ENCODE measurements at regions not wholly inside any gene's neighbourhood (a gene's known extent, or its start where the extent isn't known, plus 50 kb on each side); places are given as distances from the start of the nearest gene placed in this dataset.

DNA sequence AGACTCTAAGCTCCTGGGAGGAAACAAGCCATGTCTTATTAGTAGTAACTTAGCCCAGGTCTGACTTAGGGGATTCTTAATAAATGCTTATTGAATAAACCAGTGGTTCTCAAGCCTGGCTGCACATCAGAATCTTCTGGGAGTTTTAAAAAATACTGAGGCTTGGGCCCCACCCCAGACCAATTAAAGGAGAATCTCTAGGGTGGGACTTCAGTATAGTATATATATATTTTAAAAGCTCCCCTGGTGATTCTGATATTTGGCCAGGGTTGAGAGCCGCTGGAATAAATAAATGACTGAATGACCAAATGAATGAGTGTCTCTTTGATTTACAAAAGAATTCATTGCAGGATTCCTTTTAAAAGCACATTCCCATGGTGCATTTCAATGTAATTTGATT lies 151.5 kb upstream of the GSC start:
- Histone ChIP-seq H3K4me3 (no peak overlapping the region), H3K36me3 (ENCODE audit: insufficient read depth) (no peaks in the 10 kb centered on the region), H3K9me2 (ENCODE audit: insufficient read depth) (no peaks in the 10 kb centered on the region), H3K4me2 (no peak overlapping the region), H3F3A (replicated peaks; ENCODE audit: low read depth) (no peaks in the 10 kb centered on the region), H4K20me1 (replicated peaks; ENCODE audit: insufficient read depth) (no peaks in the 10 kb centered on the region), H3K79me2 (replicated peaks; ENCODE audit: insufficient read depth) (no peaks in the 10 kb centered on the region), H3K27me3 (ENCODE audit: insufficient read depth) (no peaks in the 10 kb centered on the region), H3K27ac (ENCODE audit: low read depth) (no peak overlapping the region), H3K4me1 (ENCODE audit: insufficient read depth) (no peaks in the 10 kb centered on the region), H2AFZ (no peak overlapping the region)
- H3K4me1 Mint-ChIP-seq, result no peaks in the 10 kb centered on the region
- H3K4me3 Mint-ChIP-seq, result no peak overlapping the region
- ATAC-seq (no peak), DNase-seq (ENCODE audit: low spot score) (no peak)
- H3K27ac Mint-ChIP-seq, result no peak overlapping the region
- no peaks in the 10 kb centered on the region for H3K9me3 Mint-ChIP-seq
- no peaks in the 10 kb centered on the region for H3K36me3 Mint-ChIP-seq (ENCODE audit: low read depth)
- peaks cover 2% of the 10 kb centered on the region for H3K27me3 Mint-ChIP-seq (ENCODE audit: insufficient read depth, low read depth, poor library complexity)
- no peak for TF ChIP-seq POLR2AphosphoS5 (IDR thresholded peaks at IDR 0.05; ENCODE audit: low read depth)
- TF ChIP-seq, protein P1, sequence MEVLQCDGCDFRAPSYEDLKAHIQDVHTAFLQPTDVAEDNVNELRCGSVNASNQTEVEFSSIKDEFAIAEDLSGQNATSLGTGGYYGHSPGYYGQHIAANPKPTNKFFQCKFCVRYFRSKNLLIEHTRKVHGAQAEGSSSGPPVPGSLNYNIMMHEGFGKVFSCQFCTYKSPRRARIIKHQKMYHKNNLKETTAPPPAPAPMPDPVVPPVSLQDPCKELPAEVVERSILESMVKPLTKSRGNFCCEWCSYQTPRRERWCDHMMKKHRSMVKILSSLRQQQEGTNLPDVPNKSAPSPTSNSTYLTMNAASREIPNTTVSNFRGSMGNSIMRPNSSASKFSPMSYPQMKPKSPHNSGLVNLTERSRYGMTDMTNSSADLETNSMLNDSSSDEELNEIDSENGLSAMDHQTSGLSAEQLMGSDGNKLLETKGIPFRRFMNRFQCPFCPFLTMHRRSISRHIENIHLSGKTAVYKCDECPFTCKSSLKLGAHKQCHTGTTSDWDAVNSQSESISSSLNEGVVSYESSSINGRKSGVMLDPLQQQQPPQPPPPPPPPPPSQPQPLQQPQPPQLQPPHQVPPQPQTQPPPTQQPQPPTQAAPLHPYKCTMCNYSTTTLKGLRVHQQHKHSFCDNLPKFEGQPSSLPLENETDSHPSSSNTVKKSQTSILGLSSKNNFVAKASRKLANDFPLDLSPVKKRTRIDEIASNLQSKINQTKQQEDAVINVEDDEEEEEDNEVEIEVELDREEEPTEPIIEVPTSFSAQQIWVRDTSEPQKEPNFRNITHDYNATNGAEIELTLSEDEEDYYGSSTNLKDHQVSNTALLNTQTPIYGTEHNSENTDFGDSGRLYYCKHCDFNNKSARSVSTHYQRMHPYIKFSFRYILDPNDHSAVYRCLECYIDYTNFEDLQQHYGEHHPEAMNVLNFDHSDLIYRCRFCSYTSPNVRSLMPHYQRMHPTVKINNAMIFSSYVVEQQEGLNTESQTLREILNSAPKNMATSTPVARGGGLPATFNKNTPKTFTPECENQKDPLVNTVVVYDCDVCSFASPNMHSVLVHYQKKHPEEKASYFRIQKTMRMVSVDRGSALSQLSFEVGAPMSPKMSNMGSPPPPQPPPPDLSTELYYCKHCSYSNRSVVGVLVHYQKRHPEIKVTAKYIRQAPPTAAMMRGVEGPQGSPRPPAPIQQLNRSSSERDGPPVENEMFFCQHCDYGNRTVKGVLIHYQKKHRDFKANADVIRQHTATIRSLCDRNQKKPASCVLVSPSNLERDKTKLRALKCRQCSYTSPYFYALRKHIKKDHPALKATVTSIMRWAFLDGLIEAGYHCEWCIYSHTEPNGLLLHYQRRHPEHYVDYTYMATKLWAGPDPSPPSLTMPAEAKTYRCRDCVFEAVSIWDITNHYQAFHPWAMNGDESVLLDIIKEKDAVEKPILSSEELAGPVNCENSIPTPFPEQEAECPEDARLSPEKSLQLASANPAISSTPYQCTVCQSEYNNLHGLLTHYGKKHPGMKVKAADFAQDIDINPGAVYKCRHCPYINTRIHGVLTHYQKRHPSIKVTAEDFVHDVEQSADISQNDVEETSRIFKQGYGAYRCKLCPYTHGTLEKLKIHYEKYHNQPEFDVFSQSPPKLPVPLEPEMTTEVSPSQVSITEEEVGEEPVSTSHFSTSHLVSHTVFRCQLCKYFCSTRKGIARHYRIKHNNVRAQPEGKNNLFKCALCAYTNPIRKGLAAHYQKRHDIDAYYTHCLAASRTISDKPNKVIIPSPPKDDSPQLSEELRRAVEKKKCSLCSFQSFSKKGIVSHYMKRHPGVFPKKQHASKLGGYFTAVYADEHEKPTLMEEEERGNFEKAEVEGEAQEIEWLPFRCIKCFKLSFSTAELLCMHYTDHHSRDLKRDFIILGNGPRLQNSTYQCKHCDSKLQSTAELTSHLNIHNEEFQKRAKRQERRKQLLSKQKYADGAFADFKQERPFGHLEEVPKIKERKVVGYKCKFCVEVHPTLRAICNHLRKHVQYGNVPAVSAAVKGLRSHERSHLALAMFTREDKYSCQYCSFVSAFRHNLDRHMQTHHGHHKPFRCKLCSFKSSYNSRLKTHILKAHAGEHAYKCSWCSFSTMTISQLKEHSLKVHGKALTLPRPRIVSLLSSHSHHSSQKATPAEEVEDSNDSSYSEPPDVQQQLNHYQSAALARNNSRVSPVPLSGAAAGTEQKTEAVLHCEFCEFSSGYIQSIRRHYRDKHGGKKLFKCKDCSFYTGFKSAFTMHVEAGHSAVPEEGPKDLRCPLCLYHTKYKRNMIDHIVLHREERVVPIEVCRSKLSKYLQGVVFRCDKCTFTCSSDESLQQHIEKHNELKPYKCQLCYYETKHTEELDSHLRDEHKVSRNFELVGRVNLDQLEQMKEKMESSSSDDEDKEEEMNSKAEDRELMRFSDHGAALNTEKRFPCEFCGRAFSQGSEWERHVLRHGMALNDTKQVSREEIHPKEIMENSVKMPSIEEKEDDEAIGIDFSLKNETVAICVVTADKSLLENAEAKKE (CRISPR knock-in tag; IDR thresholded peaks at IDR 0.05), result no peak

DNA sequence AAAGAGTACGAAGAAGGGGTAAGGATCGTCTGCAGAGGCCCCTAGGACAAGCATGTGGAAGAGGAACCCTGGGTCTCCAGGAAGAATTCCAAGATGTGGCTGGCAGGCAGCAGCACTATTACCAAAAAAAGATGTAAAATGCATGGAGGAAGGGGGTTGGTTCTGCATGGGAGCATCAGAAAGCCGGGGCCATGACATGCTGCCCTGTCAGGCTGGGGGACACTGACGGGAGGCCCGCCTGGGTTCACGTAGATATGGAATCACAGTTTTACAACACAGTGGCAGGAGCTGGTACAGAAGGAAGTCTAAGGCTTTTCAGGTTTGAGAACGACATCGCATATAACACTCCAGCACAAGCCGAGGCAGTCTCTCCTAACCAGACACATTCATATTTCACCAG lies 150.0 kb upstream of the GSC start:
- no peaks in the 10 kb centered on the region for H3K27me3 ChIP-seq (ENCODE audit: insufficient read depth)

More for the DNA sequence above, 150.0 kb upstream of the GSC start:
- Mint-ChIP-seq H3K27me3 (ENCODE audit: insufficient read depth, low read depth, poor library complexity) (peaks cover 2% of the 10 kb centered on the region), H3K27ac (no peak overlapping the region), H3K9me3 (no peaks in the 10 kb centered on the region), H3K4me1 (no peaks in the 10 kb centered on the region), H3K4me3 (no peak overlapping the region), H3K36me3 (ENCODE audit: low read depth) (no peaks in the 10 kb centered on the region)
- no peaks in the 10 kb centered on the region for H3K36me3 ChIP-seq (ENCODE audit: insufficient read depth)
- TF ChIP-seq ZNF114 (CRISPR knock-in tag; IDR thresholded peaks at IDR 0.05) (no peak), POLR2AphosphoS5 (IDR thresholded peaks at IDR 0.05; ENCODE audit: low read depth) (no peak), CREB1 (CRISPR knock-in tag; IDR thresholded peaks at IDR 0.05; ENCODE audit: low read depth) (no peak)
- TF ChIP-seq, protein P2, sequence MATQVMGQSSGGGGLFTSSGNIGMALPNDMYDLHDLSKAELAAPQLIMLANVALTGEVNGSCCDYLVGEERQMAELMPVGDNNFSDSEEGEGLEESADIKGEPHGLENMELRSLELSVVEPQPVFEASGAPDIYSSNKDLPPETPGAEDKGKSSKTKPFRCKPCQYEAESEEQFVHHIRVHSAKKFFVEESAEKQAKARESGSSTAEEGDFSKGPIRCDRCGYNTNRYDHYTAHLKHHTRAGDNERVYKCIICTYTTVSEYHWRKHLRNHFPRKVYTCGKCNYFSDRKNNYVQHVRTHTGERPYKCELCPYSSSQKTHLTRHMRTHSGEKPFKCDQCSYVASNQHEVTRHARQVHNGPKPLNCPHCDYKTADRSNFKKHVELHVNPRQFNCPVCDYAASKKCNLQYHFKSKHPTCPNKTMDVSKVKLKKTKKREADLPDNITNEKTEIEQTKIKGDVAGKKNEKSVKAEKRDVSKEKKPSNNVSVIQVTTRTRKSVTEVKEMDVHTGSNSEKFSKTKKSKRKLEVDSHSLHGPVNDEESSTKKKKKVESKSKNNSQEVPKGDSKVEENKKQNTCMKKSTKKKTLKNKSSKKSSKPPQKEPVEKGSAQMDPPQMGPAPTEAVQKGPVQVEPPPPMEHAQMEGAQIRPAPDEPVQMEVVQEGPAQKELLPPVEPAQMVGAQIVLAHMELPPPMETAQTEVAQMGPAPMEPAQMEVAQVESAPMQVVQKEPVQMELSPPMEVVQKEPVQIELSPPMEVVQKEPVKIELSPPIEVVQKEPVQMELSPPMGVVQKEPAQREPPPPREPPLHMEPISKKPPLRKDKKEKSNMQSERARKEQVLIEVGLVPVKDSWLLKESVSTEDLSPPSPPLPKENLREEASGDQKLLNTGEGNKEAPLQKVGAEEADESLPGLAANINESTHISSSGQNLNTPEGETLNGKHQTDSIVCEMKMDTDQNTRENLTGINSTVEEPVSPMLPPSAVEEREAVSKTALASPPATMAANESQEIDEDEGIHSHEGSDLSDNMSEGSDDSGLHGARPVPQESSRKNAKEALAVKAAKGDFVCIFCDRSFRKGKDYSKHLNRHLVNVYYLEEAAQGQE (IDR thresholded peaks at IDR 0.05; ENCODE audit: unreplicated experiment), result no peak
- H3K9me2 ChIP-seq (ENCODE audit: insufficient read depth), result no peaks in the 10 kb centered on the region
- no peak overlapping the region for H3K4me3 ChIP-seq
- no peaks in the 10 kb centered on the region for H3K4me1 ChIP-seq (ENCODE audit: insufficient read depth)
- no peaks in the 10 kb centered on the region for H3K79me2 ChIP-seq (replicated peaks; ENCODE audit: insufficient read depth)
- DNase-seq (ENCODE audit: low spot score), result no peak
- H3K4me2 ChIP-seq, result no peak overlapping the region
- H4K20me1 ChIP-seq (replicated peaks; ENCODE audit: insufficient read depth), result no peaks in the 10 kb centered on the region
- H3K27ac ChIP-seq (ENCODE audit: low read depth), result no peak overlapping the region
- no peak for ATAC-seq
- H3F3A ChIP-seq (replicated peaks; ENCODE audit: low read depth), result no peaks in the 10 kb centered on the region
- H2AFZ ChIP-seq, result no peak overlapping the region
